Stimulated activated naive CD4-positive, alpha-beta T cell treated with Interleukin-2 at 50 U/mL for 16 hours (primary cell): ENCODE measurements at regions not wholly inside any gene's neighbourhood (a gene's known extent, or its start where the extent isn't known, plus 50 kb on each side); places are given as distances from the start of the nearest gene placed in this dataset.
"Not testable (repeated sequence)": the region's sequence is repeated elsewhere in the genome, so short reads cannot be mapped to it uniquely, and the experiment has no call there.

Source experiments
- DNase-seq: peaks from one replicate; lab custom pipeline; 2025; lab: John Stamatoyannopoulos, UW

DNA sequence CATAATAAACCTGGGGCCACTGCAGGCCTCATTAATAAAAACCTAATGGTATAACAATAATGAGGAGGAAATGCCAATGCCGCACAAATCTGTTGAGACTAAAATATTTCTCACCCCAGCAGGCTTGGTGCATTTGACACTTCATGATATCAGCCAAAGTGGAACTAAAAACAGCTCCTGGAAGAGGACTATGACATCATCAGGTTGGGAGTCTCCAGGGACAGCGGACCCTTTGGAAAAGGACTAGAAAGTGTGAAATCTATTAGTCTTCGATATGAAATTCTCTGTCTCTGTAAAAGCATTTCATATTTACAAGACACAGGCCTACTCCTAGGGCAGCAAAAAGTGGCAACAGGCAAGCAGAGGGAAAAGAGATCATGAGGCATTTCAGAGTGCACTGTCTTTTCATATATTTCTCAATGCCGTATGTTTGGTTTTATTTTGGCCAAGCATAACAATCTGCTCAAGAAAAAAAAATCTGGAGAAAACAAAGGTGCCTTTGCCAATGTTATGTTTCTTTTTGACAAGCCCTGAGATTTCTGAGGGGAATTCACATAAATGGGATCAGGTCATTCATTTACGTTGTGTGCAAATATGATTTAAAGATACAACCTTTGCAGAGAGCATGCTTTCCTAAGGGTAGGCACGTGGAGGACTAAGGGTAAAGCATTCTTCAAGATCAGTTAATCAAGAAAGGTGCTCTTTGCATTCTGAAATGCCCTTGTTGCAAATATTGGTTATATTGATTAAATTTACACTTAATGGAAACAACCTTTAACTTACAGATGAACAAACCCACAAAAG lies 580.9 kb upstream of the TMEFF2 start:
- DNase-seq, result no peak

DNA sequence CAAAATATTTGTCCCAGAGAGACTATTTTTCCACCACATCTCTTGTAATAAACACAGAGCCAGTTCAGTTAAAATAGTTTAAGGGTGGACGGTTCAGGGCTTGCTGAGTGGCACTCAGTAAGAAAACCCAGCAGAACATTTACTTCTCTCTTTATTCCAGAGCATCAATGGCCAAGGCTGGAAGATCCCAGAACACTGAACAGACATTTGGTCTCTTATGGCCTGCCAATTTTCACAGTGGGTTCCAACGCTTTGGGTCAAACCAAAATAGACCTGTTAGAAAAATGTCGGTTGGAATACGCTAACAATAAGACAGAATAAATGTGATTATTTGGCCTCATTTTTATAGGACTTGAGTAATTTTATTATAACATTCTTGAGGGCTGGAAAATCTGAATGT lies 580.3 kb upstream of the TMEFF2 start:
- DNase-seq, result no peak

DNA sequence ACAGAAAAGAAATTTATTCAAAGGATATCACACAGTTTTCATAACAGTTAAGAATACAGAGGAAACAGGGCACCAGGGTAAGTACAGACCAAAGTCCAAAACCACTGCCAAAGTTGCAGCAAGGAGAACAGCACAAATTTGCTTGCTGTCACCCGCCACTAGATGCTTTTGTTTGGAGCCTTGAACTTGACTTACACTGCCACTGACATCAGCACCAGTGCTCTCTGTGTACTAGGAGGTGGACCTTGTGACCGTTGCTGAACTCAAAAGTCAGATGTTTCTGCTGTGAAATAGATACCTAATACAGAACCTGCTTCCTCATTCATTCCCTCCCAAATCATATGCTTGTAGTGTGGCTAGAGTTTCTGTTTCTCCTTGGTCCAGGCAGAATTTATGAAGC lies 578.3 kb upstream of the TMEFF2 start:
- no peak for DNase-seq

DNA sequence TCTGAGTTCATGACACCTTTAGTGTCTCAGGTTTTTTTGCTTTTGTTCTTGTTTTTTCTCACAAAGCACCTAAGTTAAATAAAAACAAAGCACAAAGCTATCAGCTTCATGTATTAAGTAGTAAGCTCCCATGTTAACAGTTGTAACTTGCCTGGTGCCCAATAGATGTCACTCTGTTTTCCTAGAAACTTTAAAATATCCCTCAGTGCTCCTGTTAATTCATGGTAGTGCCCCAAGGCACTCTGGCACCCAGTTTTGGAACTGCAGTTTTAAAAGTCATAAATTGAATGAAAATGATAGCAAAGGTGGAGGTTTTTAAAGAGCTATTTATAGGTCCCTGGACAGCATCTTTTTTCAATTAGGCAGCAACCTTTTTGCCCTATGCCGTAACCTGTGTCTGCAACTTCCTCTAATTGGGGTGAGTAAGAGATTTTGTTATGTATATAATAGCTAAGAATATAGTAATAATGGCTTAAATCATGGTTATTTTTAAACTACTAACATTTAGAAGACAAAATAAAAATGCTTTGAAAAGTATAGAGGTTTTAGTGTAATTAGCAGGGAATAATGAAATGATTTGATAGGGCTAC lies 555.0 kb upstream of the TMEFF2 start:
- DNase-seq, result no peak

DNA sequence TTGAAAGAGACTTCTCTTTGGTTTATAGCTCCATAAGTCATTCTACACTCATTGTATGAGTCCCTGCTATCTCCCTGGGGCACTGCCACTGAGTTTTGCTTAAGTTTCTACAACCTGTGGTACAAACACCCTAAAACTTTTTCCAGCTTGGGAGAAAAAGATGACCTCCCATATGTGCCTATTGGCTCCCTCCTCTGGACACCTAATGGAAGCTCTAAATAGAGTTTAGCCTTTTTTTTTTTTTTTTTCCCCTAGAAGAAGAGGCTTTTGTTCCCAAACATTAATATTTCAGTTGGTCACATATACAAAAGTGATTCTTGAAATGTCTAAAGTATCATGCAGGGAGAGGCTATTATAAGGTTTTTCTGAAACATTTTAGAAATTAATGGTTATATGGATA lies 547.2 kb upstream of the TMEFF2 start:
- no peak for DNase-seq

DNA sequence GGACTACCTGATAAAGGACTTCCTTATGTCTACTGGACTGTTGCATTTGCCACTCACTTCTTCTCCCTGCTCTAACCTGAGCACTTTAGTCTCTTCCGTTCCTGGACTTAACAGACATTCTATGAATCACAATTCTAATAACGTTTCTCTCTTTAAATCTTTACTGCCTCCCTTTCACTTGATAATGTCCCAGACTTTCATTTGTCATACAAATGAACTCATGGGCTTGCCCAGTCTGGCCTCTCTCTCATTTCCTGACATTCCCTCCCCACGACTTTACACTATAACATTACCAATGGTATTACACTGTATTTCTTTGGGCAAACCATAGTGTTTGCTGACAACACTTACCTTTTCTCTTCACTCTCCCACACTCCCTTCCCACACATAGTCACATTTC lies 540.7 kb upstream of the TMEFF2 start:
- DNase-seq, result no peak

DNA sequence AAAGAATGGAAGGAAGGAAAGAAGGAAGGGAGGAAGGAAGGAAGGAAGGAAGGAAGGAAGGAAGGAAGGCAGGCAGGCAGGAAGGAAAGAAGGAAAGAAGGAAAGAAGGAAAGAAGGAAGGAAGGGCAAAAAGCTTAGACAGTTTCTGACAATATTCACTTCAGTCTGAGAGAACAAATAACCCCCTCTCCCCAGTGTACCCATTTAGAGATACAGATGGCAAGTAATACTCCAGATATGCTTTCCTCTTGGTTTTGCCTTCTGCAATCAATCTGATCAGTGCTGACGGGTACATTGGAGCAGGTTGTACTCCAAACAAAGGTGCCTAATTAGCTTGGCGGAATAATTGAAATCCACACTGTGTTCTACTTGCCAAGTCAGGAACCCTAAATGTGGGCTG lies 534.6 kb upstream of the TMEFF2 start:
- DNase-seq, result no peak

DNA sequence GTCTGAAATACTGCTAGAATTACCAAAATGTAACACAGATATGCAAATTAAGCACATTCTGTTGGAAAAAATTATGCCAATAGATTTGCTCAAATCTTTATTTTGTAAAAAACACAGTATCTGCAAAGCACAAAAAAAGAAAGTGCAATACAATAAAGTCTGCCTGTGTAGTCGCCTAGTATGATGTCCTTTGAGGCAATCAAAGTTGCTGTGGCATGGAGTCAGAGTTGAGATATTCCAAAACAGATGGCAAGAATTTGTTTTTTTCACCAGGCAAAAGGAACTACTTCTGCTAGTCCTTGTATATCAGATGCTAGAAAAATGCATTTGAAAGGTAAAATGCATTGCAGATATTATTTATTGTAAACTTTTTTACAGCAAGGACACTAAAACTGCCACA lies 531.3 kb upstream of the TMEFF2 start:
- no peak for DNase-seq

DNA sequence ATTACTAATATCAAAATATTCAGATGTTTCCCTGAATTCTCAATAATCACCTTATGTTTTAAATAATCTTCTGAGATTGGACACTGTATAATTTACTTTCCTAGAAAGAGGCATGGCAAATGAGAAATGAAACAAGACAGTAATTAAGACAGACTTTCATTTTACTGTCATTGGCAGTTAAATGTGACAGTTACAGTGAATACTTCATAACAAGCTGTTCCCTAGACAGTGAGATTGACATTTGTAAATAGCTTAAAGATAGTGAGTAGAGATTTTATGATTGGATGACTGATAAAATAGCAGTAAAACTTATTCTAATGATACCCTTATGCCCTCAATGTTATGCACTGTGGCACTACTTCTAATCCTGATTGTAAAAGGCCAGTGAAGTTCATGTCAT lies 524.9 kb upstream of the TMEFF2 start:
- DNase-seq, result no peak

DNA sequence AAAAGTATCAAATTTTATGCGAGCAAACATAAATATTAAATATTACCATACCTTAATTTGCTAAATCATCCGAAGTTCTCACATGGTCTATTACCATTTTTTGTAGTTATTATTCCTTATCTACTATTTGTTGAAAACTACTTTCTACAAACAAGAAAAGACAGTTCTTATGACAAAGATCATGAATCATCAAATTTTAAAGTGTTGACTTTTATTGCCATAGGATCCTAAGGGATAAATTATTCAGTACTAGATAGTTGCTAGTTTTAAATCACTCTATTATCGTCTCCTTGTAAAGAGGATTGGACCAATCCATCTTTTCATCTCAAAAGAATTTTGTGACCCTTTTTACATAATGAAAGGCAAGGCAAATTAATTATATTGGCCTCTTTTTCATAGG lies 523.6 kb upstream of the TMEFF2 start:
- no peak for DNase-seq

DNA sequence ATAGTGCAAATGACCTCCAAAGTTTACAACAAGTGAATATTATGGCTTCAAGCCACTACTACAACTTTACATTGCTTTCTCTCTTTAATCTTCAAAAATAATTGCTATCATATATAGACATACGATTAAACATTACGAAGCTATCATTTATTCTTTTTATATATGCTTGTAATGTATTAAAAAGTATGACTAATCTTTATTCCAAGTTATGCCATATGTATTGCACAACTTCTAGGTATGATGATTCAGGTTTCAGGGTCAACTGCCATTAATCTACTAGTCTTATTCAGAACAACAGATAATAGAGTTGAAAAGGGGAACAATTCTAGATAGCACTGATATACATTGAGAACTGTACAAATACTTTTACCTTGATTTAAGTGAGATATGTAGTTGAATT lies 506.2 kb upstream of the TMEFF2 start:
- DNase-seq, result no peak

DNA sequence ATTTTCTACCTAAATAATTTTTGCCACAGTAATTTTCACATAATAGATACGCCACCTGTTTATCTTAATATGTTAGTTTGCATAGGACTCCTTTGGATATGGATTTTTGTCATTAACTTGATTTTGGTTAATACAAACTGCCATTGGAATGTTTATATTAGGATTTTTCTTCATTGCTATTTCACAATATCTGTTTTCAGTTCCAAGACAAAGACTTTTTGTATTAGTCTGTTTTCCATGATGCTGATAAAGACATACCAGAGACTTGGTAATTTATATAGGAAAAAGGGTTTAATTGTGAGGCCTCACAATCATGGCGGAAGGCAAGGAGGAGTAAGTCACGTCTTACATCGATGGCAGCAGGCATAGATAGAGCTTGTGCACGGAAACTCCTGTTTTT lies 503.1 kb upstream of the TMEFF2 start:
- DNase-seq, result no peak

DNA sequence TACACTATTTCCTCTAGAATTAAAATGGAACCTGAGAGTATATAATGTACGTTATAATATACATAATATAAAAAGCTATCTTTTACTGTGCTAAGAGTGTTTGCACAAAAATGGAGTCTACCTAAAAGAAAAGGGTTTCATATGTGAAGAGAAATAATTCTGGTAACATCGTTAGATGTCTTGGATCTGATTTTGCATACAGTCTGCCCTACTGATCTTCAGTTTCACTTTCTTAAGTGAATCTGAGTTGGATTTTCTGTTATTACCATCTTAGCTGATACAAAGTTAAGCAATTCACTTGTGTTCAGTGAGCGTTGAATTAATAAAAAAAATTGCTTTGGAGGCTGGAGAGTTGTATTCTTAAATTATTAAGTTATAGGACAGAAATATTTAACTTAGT lies 502.1 kb upstream of the TMEFF2 start:
- DNase-seq, result no peak

DNA sequence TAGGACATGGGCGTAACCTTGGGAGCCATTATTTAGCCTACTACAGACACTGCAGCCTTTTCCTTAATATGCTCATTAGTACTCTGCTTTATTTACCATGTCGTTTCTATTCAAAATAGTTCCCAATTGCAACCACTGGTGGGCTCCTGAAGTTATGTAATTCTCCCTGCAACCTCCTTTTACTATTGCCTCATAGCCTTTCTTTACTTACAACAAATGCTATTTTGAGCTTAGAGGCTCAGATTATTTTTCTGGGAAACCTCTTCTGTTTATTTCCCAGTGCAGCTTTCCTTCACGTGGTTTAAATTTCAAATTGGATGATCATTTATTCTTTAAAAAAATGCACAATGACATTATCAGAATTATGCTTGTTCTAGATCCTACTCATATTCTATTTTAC lies 492.3 kb upstream of the TMEFF2 start:
- DNase-seq, result no peak

DNA sequence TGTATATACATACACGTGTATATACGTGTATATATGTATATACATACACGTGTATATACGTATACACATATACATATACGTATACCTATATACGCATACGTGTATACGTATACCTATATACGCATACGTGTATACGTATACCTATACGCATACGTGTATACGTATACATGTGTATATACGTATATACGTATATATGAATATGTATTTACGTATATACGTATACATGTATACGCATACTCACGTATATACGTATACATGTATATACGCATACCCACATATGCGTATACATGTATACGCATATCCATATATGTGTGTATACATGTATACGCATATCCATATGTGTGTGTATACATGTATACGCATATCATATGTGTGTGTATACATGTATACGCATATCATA lies 487.8 kb upstream of the TMEFF2 start:
- DNase-seq, result not testable (repeated sequence)

DNA sequence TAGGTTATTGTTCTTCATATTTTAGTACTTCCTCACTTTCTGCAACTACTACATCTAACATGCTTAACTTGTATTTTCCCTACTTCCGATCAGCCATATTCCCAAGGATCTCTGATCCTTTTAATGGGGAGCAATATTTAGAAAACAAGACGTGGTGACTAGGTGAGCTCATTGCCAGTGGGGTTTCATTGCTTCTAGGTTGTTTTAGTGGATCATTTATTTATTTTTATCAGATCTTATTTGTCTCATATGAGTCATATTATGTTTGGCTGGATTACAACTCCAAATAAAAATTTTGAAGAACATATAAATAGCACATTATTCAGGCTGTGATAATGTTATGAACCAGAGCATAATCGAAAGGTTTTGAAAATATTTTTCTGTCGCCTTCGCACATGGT lies 480.9 kb upstream of the TMEFF2 start:
- DNase-seq, result no peak

DNA sequence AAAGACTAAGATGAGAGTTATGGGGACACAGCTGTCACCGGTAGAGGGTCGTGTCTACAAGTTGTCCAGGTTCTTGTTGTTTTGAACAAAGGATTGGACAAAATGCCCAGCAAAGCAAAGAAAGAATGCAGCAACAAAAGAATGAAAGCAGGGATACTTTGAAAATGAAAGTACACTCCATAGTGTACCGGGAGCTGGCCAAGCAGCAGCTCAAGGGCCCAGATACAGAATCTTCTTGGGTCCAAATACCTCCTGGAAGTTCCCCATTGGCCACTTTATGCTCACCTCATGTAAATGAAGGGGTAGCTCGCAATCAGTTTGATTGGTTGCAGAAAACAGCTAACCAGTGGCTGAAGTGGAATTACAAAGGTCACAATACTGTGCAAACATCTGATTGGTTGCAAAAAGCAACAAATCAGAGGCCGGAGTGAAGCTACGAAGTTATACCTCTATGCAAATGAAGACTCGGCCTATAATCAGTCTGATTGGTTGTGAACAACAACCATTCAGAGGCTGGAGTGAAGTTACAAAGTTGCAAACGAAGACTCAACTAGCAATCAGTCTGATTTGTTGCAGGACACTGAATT lies 474.9 kb upstream of the TMEFF2 start:
- no peak for DNase-seq

DNA sequence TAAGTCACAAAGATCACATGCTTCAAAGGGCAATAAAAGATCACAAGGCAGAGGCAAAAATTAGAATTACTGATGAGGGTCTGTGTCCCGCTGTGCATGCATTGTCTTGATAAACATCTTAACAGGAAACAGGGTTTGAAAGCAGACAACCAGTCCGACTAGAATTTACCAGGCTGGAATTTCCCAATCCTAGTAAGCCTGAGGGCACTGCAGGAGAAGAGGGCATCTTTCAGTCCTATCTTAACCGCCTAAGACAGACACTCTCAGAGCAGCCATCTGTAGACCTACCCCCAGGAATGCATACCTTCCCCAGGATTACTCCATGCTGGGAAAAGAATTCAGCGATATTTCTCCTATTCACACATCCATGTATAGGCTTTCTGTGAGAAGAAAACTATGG lies 465.8 kb upstream of the TMEFF2 start:
- not testable (repeated sequence) for DNase-seq

DNA sequence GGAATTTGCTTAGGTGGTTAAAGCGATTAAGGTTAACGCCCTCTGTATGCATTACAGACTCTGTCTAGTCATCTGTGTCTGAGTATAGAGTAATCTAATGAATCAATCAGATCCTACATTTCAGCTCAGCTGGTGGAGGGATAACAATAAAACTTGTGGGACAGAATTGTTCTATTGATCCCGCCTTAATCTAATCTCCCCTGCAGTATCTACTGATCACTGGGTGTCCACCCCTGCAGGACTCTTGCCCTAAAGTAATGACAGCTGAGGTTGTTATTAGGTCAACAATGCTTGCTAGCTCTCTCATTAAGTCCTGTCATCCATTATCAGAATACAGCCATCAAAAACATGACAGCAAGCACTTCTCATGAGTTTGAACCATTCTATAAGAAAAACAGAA lies 462.6 kb upstream of the TMEFF2 start:
- no peak for DNase-seq

DNA sequence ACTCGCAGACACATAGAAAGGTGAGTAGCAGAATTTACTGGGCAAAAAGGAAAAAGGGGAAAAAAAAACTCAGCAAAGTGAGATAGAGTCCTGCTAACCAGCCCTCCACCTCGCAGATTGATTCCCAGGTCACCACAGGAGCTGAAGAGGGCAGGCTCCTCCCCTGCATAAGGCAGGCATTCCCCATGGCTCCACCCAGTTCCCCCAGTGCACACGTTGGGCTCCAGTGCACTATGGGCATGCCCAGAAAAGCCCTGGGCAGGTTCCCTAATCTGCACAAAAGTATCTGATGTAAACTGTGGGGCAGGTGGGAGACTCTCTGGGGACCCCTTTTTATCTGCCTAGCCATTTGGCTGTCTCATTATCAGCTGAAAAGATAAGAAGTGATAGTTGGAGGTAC lies 461.2 kb upstream of the TMEFF2 start:
- no peak for DNase-seq

DNA sequence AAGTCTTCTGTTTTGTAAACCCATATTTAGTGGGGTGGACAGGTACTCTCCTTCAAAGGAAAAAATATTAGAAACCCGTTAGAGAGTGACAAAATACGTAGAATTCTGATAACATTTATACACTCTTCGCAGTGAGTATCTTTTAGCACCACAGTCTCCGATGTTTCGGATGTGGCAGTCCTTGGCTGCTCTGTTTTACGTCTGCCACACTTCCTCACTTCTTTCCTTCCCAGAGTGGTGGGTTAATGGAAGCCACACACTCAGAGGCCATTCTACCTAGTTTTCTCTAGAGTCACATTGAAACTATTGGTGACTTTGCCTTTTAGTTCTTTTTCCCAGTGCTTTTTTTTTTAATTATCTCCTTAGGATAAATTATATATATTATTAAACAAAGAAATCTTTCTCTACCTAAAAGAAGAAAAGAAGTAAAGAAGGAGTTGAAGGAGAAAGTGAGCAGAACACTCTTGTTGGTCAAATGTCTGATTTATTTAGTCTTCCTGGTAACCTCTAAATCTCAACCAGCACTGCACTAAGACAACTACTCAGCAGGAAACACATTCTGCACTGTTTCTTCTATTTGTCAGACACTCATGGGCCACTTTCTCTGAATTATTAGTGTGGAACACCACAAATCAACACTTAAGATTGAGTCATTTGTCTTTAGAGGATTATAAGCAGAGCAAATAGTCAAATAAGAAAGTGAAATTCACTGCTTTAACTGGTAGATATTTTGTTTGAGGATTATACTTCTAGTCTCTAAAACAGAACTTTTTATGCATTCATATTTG lies 451.3 kb upstream of the TMEFF2 start:
- no peak for DNase-seq

DNA sequence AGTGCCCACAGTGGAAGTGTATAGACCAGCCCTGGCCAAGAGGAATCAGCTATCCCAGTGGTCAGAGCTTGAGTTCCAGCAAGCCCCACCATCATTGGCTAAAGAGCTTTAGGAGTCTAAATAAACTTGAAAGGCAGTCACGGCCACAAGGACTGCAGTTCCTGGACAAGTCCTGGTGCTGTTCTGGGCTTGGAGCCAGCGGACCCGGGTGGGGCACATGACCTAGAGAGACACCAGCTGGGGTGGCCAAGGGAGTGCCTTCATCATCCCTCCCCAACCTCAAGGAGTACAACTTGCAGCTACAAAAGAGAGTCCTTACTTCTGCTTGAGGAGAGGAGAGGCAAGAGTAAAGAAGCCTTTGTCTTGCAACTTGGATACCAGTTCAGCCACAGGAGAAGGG lies 439.8 kb upstream of the TMEFF2 start:
- no peak for DNase-seq

DNA sequence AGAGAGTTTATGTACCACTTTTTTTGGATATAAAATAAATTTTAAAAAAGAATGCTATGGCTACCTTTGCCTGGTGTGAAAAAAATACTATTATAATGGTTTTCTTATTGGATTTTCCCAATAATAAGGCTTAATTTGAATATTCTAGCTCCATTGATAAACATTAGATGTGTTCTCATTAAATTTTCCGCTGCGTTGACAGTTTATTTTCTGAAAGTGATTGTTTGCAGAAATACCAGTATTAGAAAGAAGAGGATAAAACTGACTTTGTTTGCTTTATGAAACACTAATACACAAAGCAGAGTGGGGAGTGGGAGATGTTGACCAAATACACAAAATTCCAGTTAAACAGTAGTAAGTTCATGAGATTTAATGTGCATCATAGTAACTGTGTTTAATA lies 433.3 kb upstream of the TMEFF2 start:
- DNase-seq, result no peak
